ENCODE measurements at regions not wholly inside any gene's neighbourhood (a gene's known extent, or its start where the extent isn't known, plus 50 kb on each side); places are given as distances from the start of the nearest gene placed in this dataset.

GRCh38 chr20:11394145-11394833 is 523.4 kb upstream of the BTBD3 start:
- no peak for TF ChIP-seq REST (IDR thresholded peaks at IDR 0.05; ENCODE audit: insufficient read depth in 1 of 2, low read depth in 2 of 2, low read length in 2 of 2)
- no peak for TF ChIP-seq SIN3A (IDR thresholded peaks at IDR 0.05; ENCODE audit: borderline replicate concordance, insufficient read depth, low read length)
- TF ChIP-seq POLR2AphosphoS5 (IDR thresholded peaks at IDR 0.05; ENCODE audit: low read depth, low read length), result no peak
- no peak for TF ChIP-seq TAF1 (IDR thresholded peaks at IDR 0.05; ENCODE audit: borderline replicate concordance, insufficient read depth, low read length)
- no peak for TF ChIP-seq FOXP2 (optimal IDR thresholded peaks at IDR 0.05; ENCODE audit: borderline replicate concordance, extremely low read depth, extremely low read length, insufficient read depth)
